ENCODE measurements at regions not wholly inside any gene's neighbourhood (a gene's known extent, or its start where the extent isn't known, plus 50 kb on each side); places are given as distances from the start of the nearest gene placed in this dataset.

DNA sequence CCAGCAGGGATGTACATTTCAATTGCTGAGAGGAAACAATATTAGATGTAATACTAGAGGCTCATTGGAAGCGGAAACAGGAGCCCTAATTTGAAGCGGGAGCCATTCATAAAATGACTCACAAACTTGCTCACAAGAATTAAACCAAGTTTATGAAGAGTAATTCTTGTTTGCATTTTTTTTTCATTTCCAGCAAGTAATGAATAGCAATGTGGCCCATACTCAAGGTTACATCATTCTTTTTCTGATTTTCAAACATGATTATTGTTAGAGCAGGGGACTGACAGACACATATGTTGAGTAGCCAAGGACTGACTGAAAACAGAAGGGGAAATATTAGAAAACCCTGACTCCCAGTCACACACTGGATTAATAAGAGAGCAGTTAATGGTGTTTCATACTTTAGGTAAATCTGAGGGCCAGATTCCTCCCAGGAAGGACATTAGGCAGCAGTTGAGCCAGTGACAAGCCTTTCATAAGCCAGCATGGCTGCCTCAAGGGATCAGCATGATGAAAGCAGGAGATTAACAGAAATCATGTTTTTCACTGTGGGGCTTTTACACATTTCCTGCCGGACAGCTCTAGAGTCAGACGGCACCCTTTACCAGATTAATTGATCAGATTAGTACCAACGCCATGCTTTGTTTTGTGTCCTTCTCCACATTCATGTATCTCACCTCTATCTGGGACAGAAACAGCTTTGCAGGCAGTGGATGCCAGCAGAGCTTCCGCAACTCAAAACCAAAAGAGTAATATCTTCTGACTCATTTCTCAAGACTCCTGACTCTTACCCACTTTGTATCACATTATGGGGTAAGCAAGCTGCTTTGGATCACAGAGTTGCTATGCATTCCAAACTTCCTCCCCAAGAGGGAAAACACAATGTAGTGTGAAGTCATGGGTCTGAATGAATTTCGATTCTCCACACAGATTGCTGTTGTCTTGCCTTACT lies 831.6 kb downstream of the KCNA4 start:
- H3K36me3 ChIP-seq (ENCODE audit: control insufficient read depth, insufficient read depth, low read length) = no peaks in the 10 kb centered on the region
- BruUV-seq (replicated peaks) = no TSS peak
- no peak overlapping the region for H3K27ac ChIP-seq (ENCODE audit: low read length)
- TF ChIP-seq, protein P1, sequence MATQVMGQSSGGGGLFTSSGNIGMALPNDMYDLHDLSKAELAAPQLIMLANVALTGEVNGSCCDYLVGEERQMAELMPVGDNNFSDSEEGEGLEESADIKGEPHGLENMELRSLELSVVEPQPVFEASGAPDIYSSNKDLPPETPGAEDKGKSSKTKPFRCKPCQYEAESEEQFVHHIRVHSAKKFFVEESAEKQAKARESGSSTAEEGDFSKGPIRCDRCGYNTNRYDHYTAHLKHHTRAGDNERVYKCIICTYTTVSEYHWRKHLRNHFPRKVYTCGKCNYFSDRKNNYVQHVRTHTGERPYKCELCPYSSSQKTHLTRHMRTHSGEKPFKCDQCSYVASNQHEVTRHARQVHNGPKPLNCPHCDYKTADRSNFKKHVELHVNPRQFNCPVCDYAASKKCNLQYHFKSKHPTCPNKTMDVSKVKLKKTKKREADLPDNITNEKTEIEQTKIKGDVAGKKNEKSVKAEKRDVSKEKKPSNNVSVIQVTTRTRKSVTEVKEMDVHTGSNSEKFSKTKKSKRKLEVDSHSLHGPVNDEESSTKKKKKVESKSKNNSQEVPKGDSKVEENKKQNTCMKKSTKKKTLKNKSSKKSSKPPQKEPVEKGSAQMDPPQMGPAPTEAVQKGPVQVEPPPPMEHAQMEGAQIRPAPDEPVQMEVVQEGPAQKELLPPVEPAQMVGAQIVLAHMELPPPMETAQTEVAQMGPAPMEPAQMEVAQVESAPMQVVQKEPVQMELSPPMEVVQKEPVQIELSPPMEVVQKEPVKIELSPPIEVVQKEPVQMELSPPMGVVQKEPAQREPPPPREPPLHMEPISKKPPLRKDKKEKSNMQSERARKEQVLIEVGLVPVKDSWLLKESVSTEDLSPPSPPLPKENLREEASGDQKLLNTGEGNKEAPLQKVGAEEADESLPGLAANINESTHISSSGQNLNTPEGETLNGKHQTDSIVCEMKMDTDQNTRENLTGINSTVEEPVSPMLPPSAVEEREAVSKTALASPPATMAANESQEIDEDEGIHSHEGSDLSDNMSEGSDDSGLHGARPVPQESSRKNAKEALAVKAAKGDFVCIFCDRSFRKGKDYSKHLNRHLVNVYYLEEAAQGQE (IDR thresholded peaks at IDR 0.05; ENCODE audit: insufficient read depth in 1 of 2, low read depth in 2 of 2, low read length in 1 of 2) = no peak
- TF ChIP-seq, protein P2, sequence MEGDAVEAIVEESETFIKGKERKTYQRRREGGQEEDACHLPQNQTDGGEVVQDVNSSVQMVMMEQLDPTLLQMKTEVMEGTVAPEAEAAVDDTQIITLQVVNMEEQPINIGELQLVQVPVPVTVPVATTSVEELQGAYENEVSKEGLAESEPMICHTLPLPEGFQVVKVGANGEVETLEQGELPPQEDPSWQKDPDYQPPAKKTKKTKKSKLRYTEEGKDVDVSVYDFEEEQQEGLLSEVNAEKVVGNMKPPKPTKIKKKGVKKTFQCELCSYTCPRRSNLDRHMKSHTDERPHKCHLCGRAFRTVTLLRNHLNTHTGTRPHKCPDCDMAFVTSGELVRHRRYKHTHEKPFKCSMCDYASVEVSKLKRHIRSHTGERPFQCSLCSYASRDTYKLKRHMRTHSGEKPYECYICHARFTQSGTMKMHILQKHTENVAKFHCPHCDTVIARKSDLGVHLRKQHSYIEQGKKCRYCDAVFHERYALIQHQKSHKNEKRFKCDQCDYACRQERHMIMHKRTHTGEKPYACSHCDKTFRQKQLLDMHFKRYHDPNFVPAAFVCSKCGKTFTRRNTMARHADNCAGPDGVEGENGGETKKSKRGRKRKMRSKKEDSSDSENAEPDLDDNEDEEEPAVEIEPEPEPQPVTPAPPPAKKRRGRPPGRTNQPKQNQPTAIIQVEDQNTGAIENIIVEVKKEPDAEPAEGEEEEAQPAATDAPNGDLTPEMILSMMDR (IDR thresholded peaks at IDR 0.05) = no peak
- TF ChIP-seq POLR2AphosphoS5 (IDR thresholded peaks at IDR 0.05; ENCODE audit: low read depth, low read length) = no peak
- no peak for TF ChIP-seq TCF7L2 (IDR thresholded peaks at IDR 0.05; ENCODE audit: low read depth, low read length)
- TF ChIP-seq SIN3A (IDR thresholded peaks at IDR 0.05; ENCODE audit: borderline replicate concordance, insufficient read depth, low read depth, low read length) = no peak
- POLR2A ChIA-PET = no interaction called here
- DNase-seq (ENCODE audit: low read depth, low spot score) (no peak), ATAC-seq (no peak)
- in situ Hi-C loops (cut with HindIII; ENCODE audit: low pct_unique_long_range_greater_than_20kb, low sequenced_read_pairs) (no loop called here), intact Hi-C loops (cut with micrococcal nuclease; ENCODE audit: unreplicated experiment) (no loop called here)
- H3K9me3 ChIP-seq (ENCODE audit: control insufficient read depth, insufficient read depth, low read depth, low read length) = no peaks in the 10 kb centered on the region
- no peaks in the 10 kb centered on the region for H3K4me1 ChIP-seq (ENCODE audit: control insufficient read depth, insufficient read depth, low read length)
- CTCF ChIA-PET = no interaction called here
- H3K4me3 ChIP-seq (ENCODE audit: low read depth in 2 of 2, low read length in 2 of 2) = no peak overlapping the region
- no peaks in the 10 kb centered on the region for H3K27me3 ChIP-seq (ENCODE audit: control insufficient read depth, insufficient read depth, low read length)

DNA sequence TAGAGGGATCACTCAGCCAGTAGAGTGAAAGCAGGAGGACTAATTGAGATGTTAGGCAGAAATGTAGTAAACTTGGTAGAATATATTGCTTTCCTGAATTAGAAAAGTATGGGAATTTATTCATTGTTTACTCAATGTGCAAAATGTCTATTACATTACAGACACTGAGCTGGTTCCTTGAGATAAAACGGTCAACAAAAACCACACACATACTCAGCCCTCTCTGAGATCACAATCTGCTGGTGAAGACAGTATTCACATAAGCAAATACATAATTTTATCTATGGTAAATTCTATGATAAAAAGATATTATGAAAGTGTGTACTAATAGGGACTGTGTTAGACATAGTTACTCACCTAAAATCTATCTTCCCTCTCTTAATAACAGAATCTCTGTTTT lies 833.5 kb downstream of the KCNA4 start:
- no peak for DNase-seq (ENCODE audit: low read depth, low spot score)
- Histone ChIP-seq H3K27me3 (ENCODE audit: control insufficient read depth, insufficient read depth, low read length) (no peaks in the 10 kb centered on the region), H3K36me3 (ENCODE audit: control insufficient read depth, insufficient read depth, low read length) (no peaks in the 10 kb centered on the region), H3K4me1 (ENCODE audit: control insufficient read depth, insufficient read depth, low read length) (no peaks in the 10 kb centered on the region), H3K9me3 (ENCODE audit: control insufficient read depth, insufficient read depth, low read depth, low read length) (no peaks in the 10 kb centered on the region), H3K4me3 (ENCODE audit: low read depth in 2 of 2, low read length in 2 of 2) (no peak overlapping the region), H3K27ac (ENCODE audit: low read length) (no peak overlapping the region)
- ChIA-PET POLR2A (no interaction called here), CTCF (no interaction called here)
- in situ Hi-C loops (cut with HindIII; ENCODE audit: low pct_unique_long_range_greater_than_20kb, low sequenced_read_pairs) = no loop called here
- no peak for ATAC-seq
- TF ChIP-seq POLR2AphosphoS5 (IDR thresholded peaks at IDR 0.05; ENCODE audit: low read depth, low read length) (no peak), TCF7L2 (IDR thresholded peaks at IDR 0.05; ENCODE audit: low read depth, low read length) (no peak), SIN3A (IDR thresholded peaks at IDR 0.05; ENCODE audit: borderline replicate concordance, insufficient read depth, low read depth, low read length) (no peak)
- TF ChIP-seq, protein P1 (IDR thresholded peaks at IDR 0.05; ENCODE audit: insufficient read depth in 1 of 2, low read depth in 2 of 2, low read length in 1 of 2) = no peak
- TF ChIP-seq, protein P2 (IDR thresholded peaks at IDR 0.05) = no peak
- intact Hi-C loops (cut with micrococcal nuclease; ENCODE audit: unreplicated experiment) = no loop called here
- BruUV-seq (replicated peaks) = no TSS peak
